Activated T-cell treated with anti-CD3 and anti-CD28 coated beads for 1 hour (primary cell): ENCODE measurements at regions not wholly inside any gene's neighbourhood (a gene's known extent, or its start where the extent isn't known, plus 50 kb on each side); places are given as distances from the start of the nearest gene placed in this dataset.
"Not testable (repeated sequence)": the region's sequence is repeated elsewhere in the genome, so short reads cannot be mapped to it uniquely, and the experiment has no call there.

Experiments used
- DNase-seq: peaks from one replicate; pipeline ENCODE4 v3.0.0-alpha.2; 2020; ENCODE audit warnings: low read depth

DNA sequence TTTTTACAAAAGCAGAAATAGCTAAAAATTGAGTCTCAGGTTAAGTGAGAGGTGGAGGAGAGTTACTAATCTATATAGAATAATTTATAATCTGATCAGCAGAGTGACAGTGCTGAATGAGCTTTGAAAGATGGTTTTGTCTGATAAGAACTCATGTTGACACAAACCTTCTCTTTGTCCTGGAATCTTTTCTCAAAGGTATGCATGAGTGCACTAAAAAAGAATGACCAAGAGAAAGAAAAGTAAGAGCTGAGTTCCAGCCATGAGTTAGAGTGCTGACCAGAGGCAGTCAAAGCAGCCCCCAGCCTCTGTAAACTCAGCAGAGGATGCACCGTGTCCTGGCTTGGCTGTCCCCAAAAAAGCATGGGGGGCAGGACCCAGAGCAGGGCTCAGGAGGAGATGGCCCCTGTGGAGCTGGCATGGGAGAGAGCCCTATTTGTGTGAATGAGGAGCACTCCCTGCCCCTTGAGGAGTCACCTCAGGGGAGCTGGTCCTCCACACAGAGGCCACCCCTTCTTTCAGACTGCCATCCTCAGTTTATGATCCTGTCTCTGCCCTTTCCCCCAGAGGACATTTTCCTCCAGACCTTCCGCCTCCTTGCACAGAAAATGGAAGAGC, 129.8 kb downstream of the SEC23A start:
- no peak for DNase-seq

DNA sequence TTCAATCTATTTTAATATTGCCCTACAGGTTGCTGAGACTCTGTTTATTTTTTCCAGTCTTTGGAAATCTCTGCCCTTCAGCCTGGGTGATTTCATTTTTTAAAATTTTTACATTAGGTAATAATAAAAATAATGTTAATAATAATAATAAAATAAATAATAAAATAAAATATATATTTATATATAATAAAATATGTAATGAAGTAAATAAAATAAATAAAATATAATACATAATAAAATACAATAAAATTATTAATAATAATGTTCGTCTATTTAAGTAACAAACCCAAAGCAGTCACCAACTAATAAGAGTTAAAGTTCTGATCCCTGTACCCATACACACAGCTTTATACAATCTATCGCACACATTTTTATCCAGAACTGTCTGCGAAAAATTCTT, 130.5 kb downstream of the SEC23A start:
- DNase-seq = no peak

- no peak for DNase-seq
These were observed 131.6 kb downstream of the SEC23A start for GRCh38 chr14:38971258-38971921.

DNA sequence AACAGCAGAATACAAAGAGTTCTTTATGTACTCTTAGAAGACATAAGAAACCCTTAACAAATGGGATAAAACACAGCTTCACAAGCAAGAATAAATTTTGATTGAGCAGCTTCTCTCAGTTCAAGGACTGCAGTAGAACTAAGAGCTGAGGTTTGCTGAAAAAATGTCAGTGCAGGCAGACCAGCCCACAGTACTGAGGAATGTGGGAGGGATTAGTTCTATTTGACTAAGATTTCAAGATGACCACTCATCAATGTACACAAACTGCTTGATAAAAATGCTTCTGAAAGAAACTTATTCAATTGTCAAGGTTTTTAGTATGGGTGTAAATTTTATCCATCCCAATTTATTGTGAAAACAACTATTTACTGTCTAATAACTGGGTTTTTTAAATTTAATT, 138.4 kb downstream of the SEC23A start:
- no peak for DNase-seq

DNA sequence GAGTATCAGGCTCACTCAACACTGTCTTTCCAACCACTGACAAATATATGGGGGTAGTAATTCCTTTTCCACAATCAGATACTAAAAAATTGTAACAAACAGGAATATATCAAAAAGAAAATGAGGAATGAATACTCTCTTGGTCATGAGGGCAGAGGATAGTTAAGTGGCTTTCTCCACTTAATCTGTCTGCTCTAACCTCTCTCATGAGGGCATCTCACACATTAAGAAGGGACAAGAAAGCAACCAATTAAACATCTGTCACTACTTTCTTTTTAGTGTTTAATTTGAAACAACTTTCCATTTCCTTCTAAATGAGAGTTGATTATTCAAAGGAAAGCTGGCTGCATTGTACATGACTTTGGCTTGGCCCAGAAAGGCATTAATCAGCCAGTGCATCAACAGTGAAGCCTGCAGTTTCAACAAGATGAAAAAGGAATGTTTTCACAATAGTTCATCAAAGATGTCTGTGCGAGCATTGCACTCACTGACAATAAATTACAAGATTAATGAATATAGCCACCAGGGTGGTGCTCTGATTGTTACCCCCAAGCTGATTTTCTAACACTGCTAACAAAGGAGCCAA, 142.0 kb downstream of the SEC23A start:
- DNase-seq = no peak

- no peak for DNase-seq
These were observed 144.0 kb downstream of the SEC23A start for GRCh38 chr14:38959021-38959420.

GRCh38 chr14:38958589-38958988, 144.4 kb downstream of the SEC23A start:
- DNase-seq = no peak

DNA sequence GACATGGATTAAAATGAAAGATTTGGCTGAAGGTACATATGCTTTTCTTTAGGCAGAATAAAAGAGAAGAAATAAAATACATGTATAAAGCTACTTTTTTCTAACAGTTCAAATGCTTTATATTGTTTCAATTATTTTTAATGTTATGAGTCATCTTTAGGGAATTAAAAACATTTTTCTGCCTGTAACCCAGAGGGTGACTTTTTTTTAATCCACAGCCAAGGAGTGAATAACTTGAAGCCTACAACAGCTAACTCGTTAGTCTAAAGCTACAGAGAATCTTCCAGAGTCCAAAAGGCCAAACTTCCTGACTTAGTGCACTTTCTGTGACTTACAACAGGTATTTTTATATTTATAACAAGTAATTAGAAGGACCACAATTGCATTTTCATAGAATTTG, 151.6 kb downstream of the SEC23A start:
- DNase-seq = no peak

- DNase-seq = no peak
These were observed 152.4 kb downstream of the SEC23A start for GRCh38 chr14:38950676-38951075.

- no peak for DNase-seq
These were observed 154.5 kb downstream of the SEC23A start for GRCh38 chr14:38948576-38948975.

DNA sequence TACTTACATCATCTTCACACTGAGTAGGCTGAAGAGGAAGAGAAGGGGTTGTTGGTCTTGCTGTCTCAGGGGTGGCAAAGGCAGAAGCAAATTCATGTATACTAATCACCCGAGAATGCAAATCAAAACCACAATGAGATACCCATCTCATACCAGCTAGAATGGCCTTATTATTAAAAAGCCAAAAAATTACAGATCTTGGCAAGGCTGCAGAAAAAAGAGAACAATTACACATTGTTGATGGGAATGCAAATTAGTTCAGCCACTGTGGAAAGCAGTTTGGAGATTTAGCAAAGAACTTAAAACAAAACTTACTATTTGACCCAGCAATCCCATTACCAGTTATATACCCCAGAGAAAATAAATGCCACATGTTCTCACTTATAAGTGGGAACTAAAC, 154.9 kb downstream of the SEC23A start:
- DNase-seq = no peak

GRCh38 chr14:38947343-38947742, 155.7 kb downstream of the SEC23A start:
- DNase-seq = no peak

DNA sequence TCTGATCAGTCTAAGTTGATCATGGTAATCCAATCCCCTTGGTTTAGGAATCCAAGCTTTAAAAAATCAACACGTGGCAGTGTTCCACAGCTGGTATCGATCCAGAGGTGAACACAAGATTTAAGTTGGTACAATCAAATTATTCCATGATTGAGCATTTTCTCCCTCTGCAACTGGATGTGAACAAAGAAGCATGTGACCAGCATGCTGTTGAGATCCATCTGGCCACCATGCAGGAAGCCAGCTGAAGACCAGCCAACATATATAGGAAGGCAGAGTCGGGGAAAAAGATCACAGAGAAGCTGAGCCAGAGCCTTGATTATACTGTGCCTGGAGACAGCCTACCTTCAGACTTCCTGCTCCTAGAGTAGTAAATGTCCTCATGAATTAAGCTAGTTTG, 158.3 kb downstream of the SEC23A start:
- DNase-seq = no peak

GRCh38 chr14:38941488-38941887, 161.5 kb downstream of the SEC23A start:
- no peak for DNase-seq

GRCh38 chr14:38932653-38933000, 170.4 kb downstream of the SEC23A start:
- DNase-seq = not testable (repeated sequence)

- DNase-seq = no peak
These were observed 170.9 kb downstream of the SEC23A start for GRCh38 chr14:38931969-38932652.

- no peak for DNase-seq
These were observed 172.1 kb downstream of the SEC23A start for GRCh38 chr14:38930898-38931297.

GRCh38 chr14:38930022-38930421, 173.0 kb downstream of the SEC23A start:
- DNase-seq = no peak

GRCh38 chr14:38929416-38929815, 173.6 kb downstream of the SEC23A start:
- no peak for DNase-seq

- DNase-seq = not testable (repeated sequence)
These were observed 181.1 kb downstream of the SEC23A start for GRCh38 chr14:38921893-38922292.

DNA sequence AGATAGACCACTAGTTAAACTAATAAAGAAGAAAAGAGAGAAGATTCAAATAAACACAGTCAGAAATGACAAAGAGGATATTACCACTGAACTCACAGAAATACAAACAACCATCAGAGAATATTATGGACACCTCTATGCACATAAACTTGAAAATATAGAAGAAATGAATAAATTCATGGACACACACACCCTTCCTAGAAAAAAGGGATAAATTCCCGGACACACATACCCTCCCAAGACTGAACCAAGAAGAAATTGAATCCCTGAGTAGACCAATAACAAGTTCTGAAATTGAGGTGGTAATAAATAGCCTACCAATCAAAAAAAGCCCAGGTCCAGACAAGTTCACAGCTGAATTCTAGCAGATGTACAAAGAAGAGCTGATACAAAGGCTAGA, 187.9 kb downstream of the SEC23A start:
- no peak for DNase-seq

DNA sequence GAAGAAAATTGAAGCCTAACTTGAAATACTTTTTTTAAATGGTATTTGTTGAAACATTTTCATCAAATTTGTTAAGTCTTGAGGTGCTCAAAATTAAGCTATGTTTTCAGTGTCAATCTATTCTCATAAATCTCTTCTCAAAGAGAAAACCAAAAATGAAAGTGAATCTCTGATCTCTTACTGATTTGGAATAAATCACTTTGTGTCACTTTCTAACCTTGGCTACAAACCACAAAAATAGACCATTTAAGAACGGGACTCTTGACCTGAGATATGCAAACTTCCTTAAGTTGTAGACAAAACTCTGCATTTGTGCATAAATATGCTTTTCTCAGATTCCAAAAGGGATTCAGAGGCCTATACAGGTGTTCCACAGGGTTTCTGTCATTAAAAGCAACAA, 192.9 kb downstream of the SEC23A start:
- DNase-seq = no peak

DNA sequence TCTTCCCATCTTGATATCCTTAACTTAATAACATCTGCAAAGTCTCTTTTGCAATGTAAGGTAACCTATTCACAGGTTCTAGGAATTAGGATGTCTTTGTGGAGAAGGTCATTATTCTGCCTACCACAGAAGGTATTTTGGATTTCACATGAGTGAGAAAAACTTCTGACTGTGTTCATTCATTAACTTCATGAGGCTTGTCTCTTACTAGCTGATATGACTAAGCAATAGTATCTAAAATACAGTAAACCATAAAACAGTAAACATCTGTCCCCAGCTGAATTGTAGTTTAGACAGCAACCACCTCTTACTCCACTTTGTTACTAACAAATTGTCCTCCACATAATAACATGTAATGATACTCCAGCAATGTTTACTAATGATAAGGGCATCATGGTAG, 198.1 kb downstream of the SEC23A start:
- DNase-seq = no peak
